DND-41 (cell line): ENCODE measurements at regions not wholly inside any gene's neighbourhood (a gene's known extent, or its start where the extent isn't known, plus 50 kb on each side); places are given as distances from the start of the nearest gene placed in this dataset.

Experiments
- CTCF ChIP-seq: IDR thresholded peaks from 2 replicates; pipeline ENCODE4 v1.5.1; 2012; ENCODE audit warnings: borderline replicate concordance, low read length, moderate library complexity, mild to moderate bottlenecking; ENCODE audit not compliant: poor library complexity, severe bottlenecking; ENCODE audit errors: extremely low read depth
- EZH2 ChIP-seq: IDR thresholded peaks from 3 replicates; pipeline ENCODE4 v1.6.1; 2012; ENCODE audit warnings: borderline replicate concordance, low read depth, mild to moderate bottlenecking, moderate library complexity, low read length, inconsistent platforms; ENCODE audit not compliant: severe bottlenecking

- no peak for TF ChIP-seq CTCF
- no peak for TF ChIP-seq EZH2
These were observed 133.0 kb upstream of the PZP start for GRCh38 chr12:9341260-9341585.
